ENCODE measurements at regions not wholly inside any gene's neighbourhood (a gene's known extent, or its start where the extent isn't known, plus 50 kb on each side); places are given as distances from the start of the nearest gene placed in this dataset.
"Not testable (repeated sequence)": the region's sequence is repeated elsewhere in the genome, so short reads cannot be mapped to it uniquely, and the experiment has no call there.

- Histone ChIP-seq H3K9me3 (ENCODE audit: control insufficient read depth, insufficient read depth, low read depth, low read length) (no peaks in the 10 kb centered on the region), H3K79me2 (ENCODE audit: control insufficient read depth, insufficient read depth, low read length) (no peaks in the 10 kb centered on the region), H3K27ac (ENCODE audit: insufficient read depth, low read length) (no peak overlapping the region), H2AFZ (ENCODE audit: low read length) (no peak overlapping the region), H3K4me1 (ENCODE audit: control insufficient read depth, extremely low read depth, insufficient read depth, low read length) (no peaks in the 10 kb centered on the region), H3K27me3 (ENCODE audit: control insufficient read depth, insufficient read depth, low read length) (no peaks in the 10 kb centered on the region), H3K36me3 (ENCODE audit: control insufficient read depth, insufficient read depth, low read length) (no peaks in the 10 kb centered on the region), H3K4me2 (ENCODE audit: extremely low read depth, insufficient read depth, low read length) (no peak overlapping the region), H3K9ac (ENCODE audit: insufficient read depth, low read length) (no peak overlapping the region), H3K4me3 (replicated peaks in 1 of 4; ENCODE audit: control extremely low read depth in 1 of 4, insufficient read depth in 1 of 4, low read depth in 3 of 4, low read length in 4 of 4) (no peak overlapping the region), H4K20me1 (ENCODE audit: control insufficient read depth, extremely low read depth, insufficient read depth, low read length) (no peaks in the 10 kb centered on the region)
- no peak for DNase-seq (ENCODE audit: low read depth in 2 of 2)
- TF ChIP-seq CTCF (conservative IDR thresholded peaks at IDR 0.05 in 1 of 2, IDR thresholded peaks at IDR 0.05 in 1 of 2; ENCODE audit: low read depth in 1 of 2, low read length in 2 of 2): no peak
- no peak for TF ChIP-seq EZH2 (IDR thresholded peaks at IDR 0.05; ENCODE audit: low read length, missing control alignments)
Measured at GRCh38 chr12:89826468-89826867, 117.8 kb upstream of the ATP2B1 start.

- H3K79me2 ChIP-seq (ENCODE audit: control insufficient read depth, insufficient read depth, low read length): no peaks in the 10 kb centered on the region
- H3K4me1 ChIP-seq (ENCODE audit: control insufficient read depth, extremely low read depth, insufficient read depth, low read length): no peaks in the 10 kb centered on the region
- TF ChIP-seq CTCF (conservative IDR thresholded peaks at IDR 0.05 in 1 of 2, IDR thresholded peaks at IDR 0.05 in 1 of 2; ENCODE audit: low read depth in 1 of 2, low read length in 2 of 2) (no peak), EZH2 (IDR thresholded peaks at IDR 0.05; ENCODE audit: low read length, missing control alignments) (no peak)
- H3K36me3 ChIP-seq (ENCODE audit: control insufficient read depth, insufficient read depth, low read length): no peaks in the 10 kb centered on the region
- H4K20me1 ChIP-seq (ENCODE audit: control insufficient read depth, extremely low read depth, insufficient read depth, low read length): no peaks in the 10 kb centered on the region
- H3K4me2 ChIP-seq (ENCODE audit: extremely low read depth, insufficient read depth, low read length): no peak overlapping the region
- H2AFZ ChIP-seq (ENCODE audit: low read length): peak overlapping the region; percentile 23
- H3K27ac ChIP-seq (ENCODE audit: insufficient read depth, low read length): no peak overlapping the region
- no peaks in the 10 kb centered on the region for H3K27me3 ChIP-seq (ENCODE audit: control insufficient read depth, insufficient read depth, low read length)
- no peaks in the 10 kb centered on the region for H3K9me3 ChIP-seq (ENCODE audit: control insufficient read depth, insufficient read depth, low read depth, low read length)
- H3K9ac ChIP-seq (ENCODE audit: insufficient read depth, low read length): no peak overlapping the region
- peak; percentile 8 to 40 for DNase-seq (ENCODE audit: low read depth in 2 of 2)
- H3K4me3 ChIP-seq (replicated peaks in 1 of 4; ENCODE audit: control extremely low read depth in 1 of 4, insufficient read depth in 1 of 4, low read depth in 3 of 4, low read length in 4 of 4): no peak overlapping the region
Measured at GRCh38 chr12:89825591-89826449, 117.2 kb upstream of the ATP2B1 start.

GRCh38 chr12:89824822-89825221 lies 116.2 kb upstream of the ATP2B1 start:
- TF ChIP-seq CTCF (conservative IDR thresholded peaks at IDR 0.05 in 1 of 2, IDR thresholded peaks at IDR 0.05 in 1 of 2; ENCODE audit: low read depth in 1 of 2, low read length in 2 of 2) (no peak), EZH2 (IDR thresholded peaks at IDR 0.05; ENCODE audit: low read length, missing control alignments) (no peak)
- H3K27me3 ChIP-seq (ENCODE audit: control insufficient read depth, insufficient read depth, low read length): no peaks in the 10 kb centered on the region
- H3K27ac ChIP-seq (ENCODE audit: insufficient read depth, low read length): no peak overlapping the region
- H3K4me1 ChIP-seq (ENCODE audit: control insufficient read depth, extremely low read depth, insufficient read depth, low read length): no peaks in the 10 kb centered on the region
- no peaks in the 10 kb centered on the region for H3K79me2 ChIP-seq (ENCODE audit: control insufficient read depth, insufficient read depth, low read length)
- H4K20me1 ChIP-seq (ENCODE audit: control insufficient read depth, extremely low read depth, insufficient read depth, low read length): no peaks in the 10 kb centered on the region
- no peak overlapping the region for H3K4me3 ChIP-seq (replicated peaks in 1 of 4; ENCODE audit: control extremely low read depth in 1 of 4, insufficient read depth in 1 of 4, low read depth in 3 of 4, low read length in 4 of 4)
- no peak for DNase-seq (ENCODE audit: low read depth in 2 of 2)
- H3K9ac ChIP-seq (ENCODE audit: insufficient read depth, low read length): no peak overlapping the region
- H3K9me3 ChIP-seq (ENCODE audit: control insufficient read depth, insufficient read depth, low read depth, low read length): no peaks in the 10 kb centered on the region
- H2AFZ ChIP-seq (ENCODE audit: low read length): no peak overlapping the region
- H3K36me3 ChIP-seq (ENCODE audit: control insufficient read depth, insufficient read depth, low read length): no peaks in the 10 kb centered on the region
- no peak overlapping the region for H3K4me2 ChIP-seq (ENCODE audit: extremely low read depth, insufficient read depth, low read length)

GRCh38 chr12:89822992-89823391 lies 114.4 kb upstream of the ATP2B1 start:
- not testable (repeated sequence) for H3K4me3 ChIP-seq (replicated peaks in 1 of 4; ENCODE audit: control extremely low read depth in 1 of 4, insufficient read depth in 1 of 4, low read depth in 3 of 4, low read length in 4 of 4); H3K4me1 ChIP-seq (ENCODE audit: control insufficient read depth, extremely low read depth, insufficient read depth, low read length); H3K27ac ChIP-seq (ENCODE audit: insufficient read depth, low read length); H3K4me2 ChIP-seq (ENCODE audit: extremely low read depth, insufficient read depth, low read length); H3K36me3 ChIP-seq (ENCODE audit: control insufficient read depth, insufficient read depth, low read length); H3K9ac ChIP-seq (ENCODE audit: insufficient read depth, low read length); H3K27me3 ChIP-seq (ENCODE audit: control insufficient read depth, insufficient read depth, low read length); H3K79me2 ChIP-seq (ENCODE audit: control insufficient read depth, insufficient read depth, low read length); H3K9me3 ChIP-seq (ENCODE audit: control insufficient read depth, insufficient read depth, low read depth, low read length); H2AFZ ChIP-seq (ENCODE audit: low read length); DNase-seq (ENCODE audit: low read depth in 2 of 2); H4K20me1 ChIP-seq (ENCODE audit: control insufficient read depth, extremely low read depth, insufficient read depth, low read length)
